IPS-20b (cell line): ENCODE measurements at regions not wholly inside any gene's neighbourhood (a gene's known extent, or its start where the extent isn't known, plus 50 kb on each side); places are given as distances from the start of the nearest gene placed in this dataset.
"Not testable (repeated sequence)": the region's sequence is repeated elsewhere in the genome, so short reads cannot be mapped to it uniquely, and the experiment has no call there.

ENCODE experiments used
- H3K27ac ChIP-seq: one replicate; pipeline ENCODE4 v1.5.1; 2013; ENCODE audit warnings: low read length
- H3K27me3 ChIP-seq: 2 replicates; pipeline ENCODE4 v1.6.1; 2013; ENCODE audit warnings: mild to moderate bottlenecking, low read length, inconsistent platforms; ENCODE audit not compliant: insufficient read depth
- H3K36me3 ChIP-seq: 2 replicates; pipeline ENCODE4 v1.6.1; 2013; ENCODE audit warnings: low read depth, mild to moderate bottlenecking, inconsistent platforms, low read length, moderate library complexity; ENCODE audit not compliant: insufficient read depth
- H3K4me1 ChIP-seq: 2 replicates; pipeline ENCODE4 v1.6.1; 2013; ENCODE audit warnings: mild to moderate bottlenecking, control low read depth, inconsistent platforms, low read length, moderate library complexity; ENCODE audit not compliant: insufficient read depth
- H3K4me3 ChIP-seq: 2 replicates; pipeline ENCODE4 v1.5.1; 2013; ENCODE audit warnings: mild to moderate bottlenecking, low read length, inconsistent platforms
- H3K9ac ChIP-seq: 2 replicates; pipeline ENCODE4 v1.6.1; 2013; ENCODE audit warnings: low read depth, mild to moderate bottlenecking, inconsistent platforms, low read length, moderate library complexity
- H3K9me3 ChIP-seq: 2 replicates; pipeline ENCODE4 v1.6.1; 2013; ENCODE audit warnings: mild to moderate bottlenecking, low read depth, low read length, inconsistent platforms; ENCODE audit not compliant: insufficient read depth

DNA sequence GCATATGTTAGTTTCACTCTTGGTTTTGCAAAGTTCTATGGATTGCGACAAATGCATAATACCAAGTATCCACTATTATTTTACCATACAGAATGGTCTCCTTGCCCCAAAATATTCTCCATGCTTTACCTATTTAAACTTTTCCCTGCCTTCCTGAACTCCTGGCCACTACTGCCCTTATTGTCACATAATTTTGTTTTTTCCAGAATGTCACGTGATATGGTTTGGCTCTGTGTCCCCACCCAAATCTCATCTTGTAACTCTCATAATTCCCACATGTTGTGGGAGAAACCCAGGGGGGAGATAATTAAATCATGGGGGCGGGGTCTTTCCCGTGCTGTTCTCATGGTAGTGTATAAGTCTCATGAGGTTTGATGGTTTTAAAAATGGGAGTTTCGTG is 760.0 kb downstream of the METTL4 start:
- H3K4me1 ChIP-seq, result no peaks in the 10 kb centered on the region
- no peaks in the 10 kb centered on the region for H3K27me3 ChIP-seq
- H3K36me3 ChIP-seq, result no peaks in the 10 kb centered on the region

DNA sequence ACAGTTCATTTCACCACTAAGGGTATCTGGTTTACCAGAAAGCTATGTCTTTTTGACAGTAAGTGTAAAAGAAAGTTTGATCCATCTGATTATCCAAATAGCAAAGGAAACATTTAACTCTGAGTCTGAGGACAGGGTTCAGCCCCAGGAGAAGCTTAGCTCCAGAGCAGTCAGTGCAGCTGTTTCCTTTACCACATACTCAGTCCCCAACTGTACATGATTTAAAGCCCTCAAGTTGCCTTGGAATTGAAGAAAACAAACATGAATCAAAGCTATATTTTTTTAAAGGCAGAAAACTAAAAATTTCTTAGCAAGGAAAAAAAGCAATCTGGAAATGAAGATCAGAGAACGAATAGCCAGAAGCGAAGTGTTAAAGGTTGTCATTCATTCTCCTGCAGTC is 746.0 kb downstream of the METTL4 start:
- Histone ChIP-seq H3K4me3 (no peak overlapping the region), H3K4me1 (no peaks in the 10 kb centered on the region), H3K36me3 (no peaks in the 10 kb centered on the region), H3K27me3 (no peaks in the 10 kb centered on the region), H3K9me3 (no peaks in the 10 kb centered on the region), H3K9ac (no peak overlapping the region), H3K27ac (no peak overlapping the region)

More for the DNA sequence above, 760.0 kb downstream of the METTL4 start:
- Histone ChIP-seq H3K9me3 (no peaks in the 10 kb centered on the region), H3K27ac (no peak overlapping the region), H3K4me3 (no peak overlapping the region), H3K9ac (no peak overlapping the region)

DNA sequence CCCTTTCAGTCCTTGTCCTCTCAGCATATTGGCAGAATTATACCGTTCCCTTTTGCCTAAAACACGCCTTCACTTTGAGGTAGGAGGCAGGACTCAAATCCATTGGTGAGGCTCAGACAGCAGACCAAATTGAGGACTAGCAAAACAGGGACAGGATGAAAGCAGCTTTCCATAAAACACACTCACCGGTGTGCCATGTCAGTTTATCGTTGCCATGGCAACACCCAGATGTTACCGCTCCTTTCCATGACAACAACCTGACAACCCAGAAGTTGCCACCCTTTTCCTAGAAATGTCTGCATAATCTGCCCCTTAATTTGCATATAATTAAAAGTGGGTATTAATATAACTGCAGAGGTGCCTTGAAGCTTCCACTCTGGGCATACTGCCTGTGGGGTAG is 730.4 kb downstream of the METTL4 start:
- no peaks in the 10 kb centered on the region for H3K9me3 ChIP-seq
- no peaks in the 10 kb centered on the region for H3K36me3 ChIP-seq
- H3K9ac ChIP-seq, result no peak overlapping the region
- H3K4me3 ChIP-seq, result no peak overlapping the region
- no peaks in the 10 kb centered on the region for H3K27me3 ChIP-seq
- H3K4me1 ChIP-seq, result no peaks in the 10 kb centered on the region
- H3K27ac ChIP-seq, result no peak overlapping the region

DNA sequence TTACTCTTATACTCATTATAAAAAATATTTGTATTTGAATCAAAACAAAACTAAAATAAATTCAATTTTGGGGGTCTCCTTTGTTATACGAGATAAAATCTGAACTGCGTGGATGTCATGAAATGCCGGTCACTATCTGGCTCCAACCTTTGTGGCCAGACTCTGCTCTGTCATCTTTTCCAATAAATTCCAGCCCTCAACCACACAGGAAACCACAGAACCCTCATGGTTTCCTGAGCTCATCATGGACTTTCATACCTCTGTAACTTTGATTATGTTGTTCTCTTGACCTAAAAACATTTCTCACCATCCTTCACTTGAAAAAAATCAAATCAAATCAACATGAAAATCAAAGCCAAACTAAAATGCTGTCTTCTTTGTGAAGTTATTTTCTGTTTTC is 724.7 kb downstream of the METTL4 start:
- H3K9ac ChIP-seq, result no peak overlapping the region

DNA sequence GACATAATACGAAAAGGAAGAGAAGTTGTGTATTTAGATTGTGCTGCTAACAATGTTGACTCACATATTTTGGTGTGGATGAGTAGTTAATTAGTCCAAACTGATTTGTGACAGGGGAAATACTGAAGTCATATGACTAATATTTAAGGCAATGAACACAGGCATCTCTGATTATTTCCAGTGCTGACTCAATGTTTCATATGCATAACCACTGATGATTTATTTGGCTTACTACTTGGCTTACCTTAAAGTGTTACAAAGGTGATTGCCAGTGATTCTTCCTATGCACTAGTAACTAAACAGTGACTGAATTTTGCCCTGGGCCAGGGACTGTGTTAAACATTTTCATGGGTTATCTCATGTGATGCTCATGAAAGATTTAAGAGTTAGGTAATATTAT is 722.6 kb downstream of the METTL4 start:
- H3K36me3 ChIP-seq, result no peaks in the 10 kb centered on the region

More for the DNA sequence above, 724.7 kb downstream of the METTL4 start:
- Histone ChIP-seq H3K27me3 (no peaks in the 10 kb centered on the region), H3K9me3 (no peaks in the 10 kb centered on the region), H3K4me1 (no peaks in the 10 kb centered on the region), H3K27ac (no peak overlapping the region), H3K4me3 (no peak overlapping the region), H3K36me3 (no peaks in the 10 kb centered on the region)

DNA sequence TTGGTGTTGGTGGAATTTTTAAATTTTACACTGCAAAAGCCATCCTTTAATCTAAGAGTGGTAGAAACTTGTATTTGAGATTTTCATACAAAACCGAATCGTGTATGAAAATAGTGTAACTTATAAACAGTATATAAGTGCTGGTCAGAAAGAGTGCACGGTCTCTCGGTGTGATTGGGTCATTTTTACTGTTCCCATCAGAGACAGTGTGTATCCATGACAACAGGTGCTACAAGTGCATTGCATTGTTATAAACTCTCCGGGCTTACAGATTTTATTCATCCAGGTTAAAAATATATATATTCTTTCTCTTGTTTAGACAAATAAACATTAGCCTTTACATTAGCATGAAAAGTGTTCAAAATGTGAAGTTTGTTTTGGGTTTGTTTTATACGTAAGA is 721.9 kb downstream of the METTL4 start:
- Histone ChIP-seq H3K27ac (no peak overlapping the region), H3K4me3 (no peak overlapping the region), H3K4me1 (no peaks in the 10 kb centered on the region), H3K9ac (no peak overlapping the region), H3K27me3 (no peaks in the 10 kb centered on the region), H3K36me3 (no peaks in the 10 kb centered on the region), H3K9me3 (no peaks in the 10 kb centered on the region)

More for the DNA sequence above, 722.6 kb downstream of the METTL4 start:
- H3K9me3 ChIP-seq, result no peaks in the 10 kb centered on the region
- H3K27me3 ChIP-seq, result no peaks in the 10 kb centered on the region
- H3K9ac ChIP-seq, result no peak overlapping the region
- no peak overlapping the region for H3K27ac ChIP-seq
- H3K4me3 ChIP-seq, result no peak overlapping the region
- H3K4me1 ChIP-seq, result no peaks in the 10 kb centered on the region

DNA sequence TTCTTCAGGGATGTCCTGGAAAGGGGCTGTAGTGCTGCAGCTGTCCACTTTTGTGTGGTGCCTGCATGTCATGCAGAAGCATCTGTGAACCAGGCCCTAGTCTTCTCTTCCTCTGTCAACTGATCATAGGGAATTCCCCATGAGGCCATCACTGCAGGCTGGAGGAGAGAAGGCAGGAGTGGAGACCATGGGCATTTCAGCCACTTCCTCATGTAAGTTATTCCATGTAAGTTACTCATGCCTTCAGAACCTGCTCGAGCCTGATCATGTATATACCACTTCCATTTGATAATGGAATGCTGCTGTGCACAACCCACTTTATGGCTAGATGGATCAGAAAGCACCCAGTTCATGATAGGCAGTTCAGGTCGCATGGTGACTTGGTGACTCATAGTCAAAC is 714.0 kb downstream of the METTL4 start:
- H3K4me1 ChIP-seq, H3K9ac ChIP-seq, H3K27me3 ChIP-seq, H3K9me3 ChIP-seq, H3K36me3 ChIP-seq, H3K4me3 ChIP-seq, H3K27ac ChIP-seq: not testable (repeated sequence)

DNA sequence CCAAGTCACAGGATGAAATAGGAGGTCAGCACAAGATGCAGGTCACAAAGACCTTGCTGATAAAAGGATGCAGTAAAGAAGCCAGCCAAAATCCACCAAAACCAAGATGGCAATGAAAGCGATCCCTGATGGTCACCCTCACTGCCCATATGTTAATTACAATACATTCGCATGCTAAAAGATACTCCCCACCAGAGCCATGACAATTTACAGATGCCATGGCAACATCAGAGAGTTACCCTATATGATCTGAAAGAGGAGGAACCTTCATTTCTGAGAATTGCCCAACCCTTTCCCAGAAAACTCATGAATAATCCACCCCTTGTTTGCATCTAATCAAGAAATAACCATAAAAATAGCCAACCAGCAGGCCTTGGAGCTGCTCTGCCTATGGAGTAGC is 709.8 kb downstream of the METTL4 start:
- H3K9ac ChIP-seq, result no peak overlapping the region
- no peaks in the 10 kb centered on the region for H3K4me1 ChIP-seq
- H3K36me3 ChIP-seq, result no peaks in the 10 kb centered on the region
- H3K27me3 ChIP-seq, result no peaks in the 10 kb centered on the region
- H3K27ac ChIP-seq, result no peak overlapping the region
- peaks cover 10% of the 10 kb centered on the region; the same call in 1 of the 2 replicates for H3K9me3 ChIP-seq
- H3K4me3 ChIP-seq, result no peak overlapping the region

DNA sequence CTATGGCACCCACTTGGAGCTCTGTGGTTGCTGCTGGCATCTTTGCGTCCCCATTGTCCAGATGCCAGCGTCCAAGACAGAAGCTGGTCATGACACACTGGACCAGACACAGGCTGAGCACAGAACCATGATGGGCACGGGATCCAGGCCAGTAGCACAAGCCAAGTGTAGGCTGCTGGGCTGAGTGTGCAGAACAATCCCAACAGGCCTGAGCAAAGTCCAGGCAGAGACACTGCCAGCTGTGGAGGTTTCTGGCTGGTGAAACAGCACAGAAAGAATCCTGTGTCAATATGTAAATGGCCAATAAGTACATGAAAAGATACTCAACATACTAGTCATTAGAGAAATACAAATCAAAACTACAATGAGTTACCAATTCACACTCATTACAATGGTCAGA is 705.4 kb downstream of the METTL4 start:
- H3K27me3 ChIP-seq, result no peaks in the 10 kb centered on the region
- H3K27ac ChIP-seq, result no peak overlapping the region
- H3K4me3 ChIP-seq, result no peak overlapping the region
- H3K9me3 ChIP-seq, result peaks cover 10% of the 10 kb centered on the region; the same call in 1 of the 2 replicates
- no peaks in the 10 kb centered on the region for H3K36me3 ChIP-seq
- H3K4me1 ChIP-seq, result no peaks in the 10 kb centered on the region
- H3K9ac ChIP-seq, result no peak overlapping the region

DNA sequence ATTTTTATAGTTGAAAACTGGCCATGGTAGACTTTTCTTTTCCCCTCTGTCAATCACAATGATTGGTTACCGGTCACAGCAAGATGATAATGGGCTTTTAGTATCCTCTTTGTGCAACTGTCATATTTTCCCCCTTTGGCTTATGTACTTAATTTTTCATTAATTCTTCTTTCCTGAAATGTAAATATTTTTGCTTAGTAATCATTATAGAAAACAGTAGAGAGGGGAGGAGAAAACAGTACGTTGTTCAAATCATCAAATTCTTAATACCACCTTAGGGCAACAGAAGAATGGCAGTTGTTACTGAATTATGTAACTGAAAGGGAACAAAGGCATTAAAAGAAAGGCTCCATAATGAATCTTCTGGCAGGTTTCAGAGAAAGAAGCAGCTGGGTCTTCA is 699.0 kb downstream of the METTL4 start:
- no peaks in the 10 kb centered on the region for H3K36me3 ChIP-seq
- no peaks in the 10 kb centered on the region for H3K9me3 ChIP-seq
- no peaks in the 10 kb centered on the region for H3K27me3 ChIP-seq
- H3K4me3 ChIP-seq, result no peak overlapping the region
- no peaks in the 10 kb centered on the region for H3K4me1 ChIP-seq
- H3K9ac ChIP-seq, result no peak overlapping the region
- no peak overlapping the region for H3K27ac ChIP-seq

DNA sequence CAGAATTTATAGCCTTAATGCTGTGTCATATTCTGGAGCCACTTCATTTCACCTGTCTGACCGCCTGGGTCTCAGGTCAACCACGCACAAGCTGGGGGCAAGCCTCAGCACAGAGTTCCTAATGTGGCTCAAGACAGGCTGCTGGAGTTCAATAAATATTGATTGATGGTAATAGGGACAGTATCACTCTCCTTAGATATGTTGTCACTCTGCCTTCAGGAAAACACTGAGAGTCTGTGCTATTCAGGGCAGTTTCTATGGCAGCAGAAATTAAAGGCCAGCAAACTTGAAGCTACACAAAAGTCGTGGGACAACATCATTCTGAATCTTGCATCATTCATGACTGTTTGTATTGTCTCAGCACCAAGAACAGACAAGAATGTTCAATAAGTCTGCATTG is 696.1 kb downstream of the METTL4 start:
- Histone ChIP-seq H3K27me3 (no peaks in the 10 kb centered on the region), H3K4me1 (no peaks in the 10 kb centered on the region), H3K36me3 (no peaks in the 10 kb centered on the region), H3K9ac (no peak overlapping the region), H3K4me3 (no peak overlapping the region), H3K9me3 (no peaks in the 10 kb centered on the region), H3K27ac (no peak overlapping the region)

DNA sequence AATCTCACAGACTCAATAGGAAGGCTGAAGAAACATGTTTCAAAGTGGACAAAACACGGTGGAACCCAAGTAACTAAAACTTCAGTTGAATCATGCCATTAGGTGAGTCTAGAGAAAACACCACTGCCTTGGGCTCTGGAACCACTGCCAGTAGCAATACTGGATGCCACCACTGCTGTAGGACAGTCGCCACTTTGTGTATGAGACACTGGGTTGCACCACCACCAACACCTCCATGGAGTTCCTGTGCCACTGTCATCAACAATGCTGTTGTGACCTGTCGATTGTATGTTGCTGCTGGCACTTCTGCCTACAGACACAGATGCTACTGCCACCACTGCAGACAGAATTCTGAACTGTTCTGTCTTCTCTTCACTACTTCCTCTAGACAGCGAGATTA is 686.7 kb downstream of the METTL4 start:
- no peaks in the 10 kb centered on the region for H3K4me1 ChIP-seq
- no peak overlapping the region for H3K27ac ChIP-seq
- no peak overlapping the region for H3K9ac ChIP-seq

DNA sequence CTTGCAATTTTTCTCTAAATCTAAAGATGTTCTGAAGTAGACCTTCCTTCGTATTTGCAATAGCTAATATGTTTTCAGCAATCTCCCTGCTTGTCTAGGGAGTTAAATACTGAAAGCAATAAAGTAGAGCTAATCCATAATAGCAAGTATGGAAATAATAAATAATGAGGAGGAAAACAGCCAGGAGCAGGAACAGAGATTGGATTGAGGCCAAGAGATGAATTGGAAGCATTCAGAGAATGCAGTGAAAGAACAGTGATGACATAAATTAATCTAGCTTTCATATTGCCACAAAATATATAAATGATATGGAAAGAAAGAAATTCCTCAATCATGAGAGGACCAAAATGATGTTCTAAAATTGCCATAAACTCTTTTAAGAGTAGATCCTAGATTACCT is 679.7 kb downstream of the METTL4 start:
- Histone ChIP-seq H3K27ac (no peak overlapping the region), H3K9me3 (no peaks in the 10 kb centered on the region), H3K4me3 (no peak overlapping the region), H3K27me3 (no peaks in the 10 kb centered on the region), H3K9ac (no peak overlapping the region), H3K4me1 (no peaks in the 10 kb centered on the region), H3K36me3 (no peaks in the 10 kb centered on the region)

More for the DNA sequence above, 686.7 kb downstream of the METTL4 start:
- no peak overlapping the region for H3K4me3 ChIP-seq
- H3K36me3 ChIP-seq, result no peaks in the 10 kb centered on the region
- no peaks in the 10 kb centered on the region for H3K9me3 ChIP-seq
- H3K27me3 ChIP-seq, result no peaks in the 10 kb centered on the region
